Thyroid gland (tissue), 4 donors: ENCODE measurements at regions not wholly inside any gene's neighbourhood (a gene's known extent, or its start where the extent isn't known, plus 50 kb on each side); places are given as distances from the start of the nearest gene placed in this dataset.

Experiments
- DNase-seq, 2 donors: peaks; one replicate each; pipeline ENCODE4 v3.0.0-alpha.2; 2019
- H3K27ac ChIP-seq, 3 donors: fragments of 200-600 bp; sonication (generic); 1 replicate in 2 of 3; 2 replicates in 1 of 3; pipeline ENCODE4 v1.5.1; 2016 to 2019; ENCODE audit warnings: mild to moderate bottlenecking in 1 of 3, moderate library complexity in 1 of 3
- H3K27me3 ChIP-seq: fragments of 200-600 bp; sonication (generic); one replicate; pipeline ENCODE4 v1.5.1; 2019
- H3K36me3 ChIP-seq, 2 donors: fragments of 200-600 bp; sonication (generic); one replicate each; pipeline ENCODE4 v1.5.1; 2016 to 2019
- H3K4me1 ChIP-seq, 2 donors: fragments of 200-600 bp; sonication (generic); one replicate each; pipeline ENCODE4 v1.5.1; 2017 to 2019
- H3K4me3 ChIP-seq, 3 donors: fragments of 200-600 bp; sonication (generic); replicated peaks in 1 of 3; 1 replicate in 2 of 3; 2 replicates in 1 of 3; pipeline ENCODE4 v1.5.1; 2016; ENCODE audit warnings: mild to moderate bottlenecking in 1 of 3
- H3K9me3 ChIP-seq: fragments of 200-600 bp; sonication (generic); one replicate; pipeline ENCODE4 v1.5.1; 2017
- POLR2A ChIP-seq, 2 donors: fragments of 450-650 bp; IDR thresholded peaks; one replicate each; pipeline ENCODE4 v1.6.1; 2017; ENCODE audit warnings: antibody characterized with exemption in 2 of 2, mild to moderate bottlenecking in 2 of 2, moderate library complexity in 1 of 2
- WGBS, 2 donors: methylation state at CpG; one replicate each; pipeline ENCODE4 v1.1.5; 2017; 5-methylcytosine and 5-hydroxymethylcytosine counted together
- intact Hi-C: fragments of 100-400 bp; cut with DNase I; formaldehyde crosslinking; loops from one replicate; pipeline ENCODE4 v1.15.1; 2023
- TF ChIP-seq, protein P1 (sequence below), 6 experiments: fragments of 200-600 bp in 3 of 6; fragments of 450-650 bp in 3 of 6; sonication (generic) in 3 of 6; IDR thresholded peaks; one replicate each; pipeline ENCODE4 v1.5.1; 2016 to 2019; ENCODE audit warnings: antibody characterized with exemption in 6 of 6, mild to moderate bottlenecking in 2 of 6, inconsistent platforms in 1 of 6, moderate library complexity in 1 of 6

DNA sequence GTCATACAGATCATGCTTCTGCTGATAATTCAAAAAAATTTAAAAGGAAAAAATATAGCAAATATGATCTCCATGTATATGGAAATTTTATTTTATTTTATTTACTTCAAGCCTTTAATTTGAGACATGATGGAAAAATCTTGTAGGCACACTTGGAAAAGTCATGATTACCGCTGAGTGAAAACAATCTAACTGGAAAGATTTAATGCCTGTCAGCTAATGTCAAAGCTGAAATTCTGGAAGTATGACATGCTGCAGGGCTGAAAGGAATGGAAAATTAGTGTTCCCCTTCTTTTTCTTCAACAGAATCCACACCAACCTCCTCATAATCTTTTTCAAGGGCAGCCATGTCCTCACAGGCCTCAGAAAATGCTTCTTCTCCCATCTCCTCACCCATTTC lies 58.2 kb downstream of the RPRM start:
- Histone ChIP-seq H3K9me3 (no peaks in the 10 kb centered on the region), H3K4me3 (no peak overlapping the region), H3K27ac (no peak overlapping the region), H3K4me1 (no peaks in the 10 kb centered on the region), H3K27me3 (no peaks in the 10 kb centered on the region), H3K36me3 (no peaks in the 10 kb centered on the region)
- 93 to 98% methylated on average over 1 of the region's 1 CpG for WGBS, 2 donors
- intact Hi-C loops = no loop called here
- DNase-seq = no peak
- TF ChIP-seq POLR2A (IDR thresholded peaks at IDR 0.05) = no peak
- TF ChIP-seq, protein P1, sequence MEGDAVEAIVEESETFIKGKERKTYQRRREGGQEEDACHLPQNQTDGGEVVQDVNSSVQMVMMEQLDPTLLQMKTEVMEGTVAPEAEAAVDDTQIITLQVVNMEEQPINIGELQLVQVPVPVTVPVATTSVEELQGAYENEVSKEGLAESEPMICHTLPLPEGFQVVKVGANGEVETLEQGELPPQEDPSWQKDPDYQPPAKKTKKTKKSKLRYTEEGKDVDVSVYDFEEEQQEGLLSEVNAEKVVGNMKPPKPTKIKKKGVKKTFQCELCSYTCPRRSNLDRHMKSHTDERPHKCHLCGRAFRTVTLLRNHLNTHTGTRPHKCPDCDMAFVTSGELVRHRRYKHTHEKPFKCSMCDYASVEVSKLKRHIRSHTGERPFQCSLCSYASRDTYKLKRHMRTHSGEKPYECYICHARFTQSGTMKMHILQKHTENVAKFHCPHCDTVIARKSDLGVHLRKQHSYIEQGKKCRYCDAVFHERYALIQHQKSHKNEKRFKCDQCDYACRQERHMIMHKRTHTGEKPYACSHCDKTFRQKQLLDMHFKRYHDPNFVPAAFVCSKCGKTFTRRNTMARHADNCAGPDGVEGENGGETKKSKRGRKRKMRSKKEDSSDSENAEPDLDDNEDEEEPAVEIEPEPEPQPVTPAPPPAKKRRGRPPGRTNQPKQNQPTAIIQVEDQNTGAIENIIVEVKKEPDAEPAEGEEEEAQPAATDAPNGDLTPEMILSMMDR (IDR thresholded peaks at IDR 0.05) = no peak

DNA sequence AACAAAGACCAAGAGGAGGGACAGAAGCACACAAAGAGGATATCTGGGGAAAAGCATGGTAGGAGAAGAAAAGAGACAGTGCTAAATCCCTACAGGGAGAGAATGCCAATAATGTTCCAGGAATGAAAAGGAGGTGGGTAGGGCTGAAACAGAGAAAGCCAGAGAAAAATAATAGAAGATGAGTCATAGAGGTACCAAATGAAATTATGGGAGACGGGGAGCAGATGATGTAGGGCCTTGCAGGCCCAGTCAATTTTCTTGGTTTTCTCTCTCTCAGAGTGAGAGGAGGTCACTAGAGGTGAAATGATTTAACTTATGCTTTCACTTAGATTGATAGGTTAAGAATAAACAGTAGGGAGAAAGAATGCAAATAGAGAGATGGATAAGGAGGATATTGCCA lies 61.5 kb downstream of the RPRM start:
- Histone ChIP-seq H3K36me3 (no peaks in the 10 kb centered on the region), H3K9me3 (no peaks in the 10 kb centered on the region), H3K4me1 (no peaks in the 10 kb centered on the region), H3K27me3 (no peaks in the 10 kb centered on the region), H3K4me3 (no peak overlapping the region), H3K27ac (no peak overlapping the region)
- DNase-seq = no peak
- TF ChIP-seq POLR2A (IDR thresholded peaks at IDR 0.05) = no peak
- TF ChIP-seq, protein P1 (IDR thresholded peaks at IDR 0.05) = no peak
- intact Hi-C loops = no loop called here
- 88 to 95% methylated on average over 1 of the region's 1 CpG for whole genome bisulfite sequencing, 2 donors

DNA sequence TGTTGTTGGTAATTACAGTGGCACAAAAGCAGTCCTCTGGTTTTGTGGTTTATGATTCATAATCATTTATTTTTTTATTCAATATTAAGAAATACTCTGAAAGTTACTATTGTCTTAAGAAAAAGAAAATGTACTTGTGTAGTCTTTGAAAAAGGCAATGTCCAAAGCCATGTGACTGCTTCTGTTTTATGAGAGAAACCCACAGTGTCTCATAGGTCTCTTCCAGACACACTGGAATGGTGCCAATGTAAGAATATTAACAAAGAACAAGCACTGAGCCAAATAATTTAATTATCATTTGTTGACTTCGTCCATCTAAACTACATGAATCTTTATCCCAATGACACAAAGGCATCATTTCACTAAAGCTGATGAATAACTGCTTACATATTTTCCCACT lies 62.5 kb downstream of the RPRM start:
- Histone ChIP-seq H3K9me3 (no peaks in the 10 kb centered on the region), H3K36me3 (no peaks in the 10 kb centered on the region), H3K27ac (no peak overlapping the region), H3K4me1 (no peaks in the 10 kb centered on the region), H3K27me3 (no peaks in the 10 kb centered on the region), H3K4me3 (no peak overlapping the region)
- 68 to 70% methylated on average over 1 of the region's 1 CpG for WGBS, 2 donors
- intact Hi-C loops = no loop called here
- TF ChIP-seq, protein P1 (IDR thresholded peaks at IDR 0.05) = no peak
- no peak for TF ChIP-seq POLR2A (IDR thresholded peaks at IDR 0.05)
- no peak for DNase-seq

DNA sequence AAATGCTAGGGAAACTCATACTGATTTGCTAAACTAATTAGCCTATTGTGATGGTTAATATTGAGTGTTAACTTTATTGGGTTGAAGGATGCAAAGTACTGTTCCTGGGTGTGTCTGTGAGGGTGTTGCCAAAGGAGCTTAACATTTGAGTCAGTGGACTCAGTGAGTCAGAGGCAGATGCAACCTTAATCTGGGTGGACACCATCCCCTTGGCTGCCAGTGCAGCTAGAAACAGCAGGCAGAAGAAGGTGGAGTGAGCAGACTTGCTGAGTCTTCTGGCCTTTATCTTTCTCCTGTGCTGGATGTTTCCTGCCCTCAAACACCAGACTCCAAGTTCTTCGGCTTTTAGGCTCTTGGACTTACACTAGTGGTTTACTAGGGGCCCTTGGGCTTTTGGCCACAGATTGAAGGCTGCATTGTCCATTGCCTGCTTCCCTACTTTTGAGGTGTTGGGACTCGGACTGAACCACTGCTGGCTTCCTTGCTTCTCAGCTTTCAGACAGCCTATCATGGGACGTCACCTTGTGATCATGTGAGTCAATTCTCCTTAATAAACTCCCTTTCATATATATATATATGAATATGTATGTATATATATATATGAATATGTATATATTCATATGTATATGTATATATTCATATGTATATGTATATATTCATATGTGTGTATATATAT lies 69.7 kb downstream of the RPRM start:
- no peak overlapping the region for H3K4me3 ChIP-seq
- TF ChIP-seq, protein P1 (IDR thresholded peaks at IDR 0.05) = no peak
- no peak for TF ChIP-seq POLR2A (IDR thresholded peaks at IDR 0.05)
- 68 to 87% methylated on average over 3 of the region's 3 CpGs for WGBS, 2 donors

DNA sequence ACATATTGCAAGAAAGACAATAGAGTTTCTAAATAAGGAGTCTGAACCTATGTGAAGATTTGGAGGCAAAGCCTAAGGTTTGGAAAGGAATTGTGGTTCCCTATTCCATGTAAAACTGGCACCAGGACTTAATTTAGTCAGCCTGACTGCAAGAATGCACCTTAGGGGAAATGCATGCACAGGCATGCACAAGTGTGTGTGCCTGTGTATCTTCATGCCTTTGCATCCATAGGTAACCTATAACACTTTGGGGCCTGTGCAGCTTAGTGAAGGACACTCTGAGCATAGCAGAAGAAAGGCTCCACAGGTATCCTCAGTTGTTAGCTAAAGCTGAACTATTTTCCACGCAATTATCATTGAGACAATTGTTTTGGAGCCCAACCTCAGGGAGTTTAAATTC lies 73.4 kb downstream of the RPRM start:
- Histone ChIP-seq H3K4me1 (no peaks in the 10 kb centered on the region), H3K9me3 (no peaks in the 10 kb centered on the region), H3K36me3 (no peaks in the 10 kb centered on the region), H3K27me3 (no peaks in the 10 kb centered on the region), H3K4me3 (no peak overlapping the region), H3K27ac (no peak overlapping the region)
- no peak for DNase-seq
- intact Hi-C loops = no loop called here
- 79 to 83% methylated on average over 1 of the region's 1 CpG for WGBS, 2 donors
- TF ChIP-seq, protein P1 (IDR thresholded peaks at IDR 0.05) = no peak
- TF ChIP-seq POLR2A (IDR thresholded peaks at IDR 0.05) = no peak

More for the DNA sequence above, 69.7 kb downstream of the RPRM start:
- Histone ChIP-seq H3K27me3 (no peaks in the 10 kb centered on the region), H3K36me3 (no peaks in the 10 kb centered on the region), H3K27ac (no peak overlapping the region), H3K4me1 (no peaks in the 10 kb centered on the region), H3K9me3 (no peaks in the 10 kb centered on the region)
- intact Hi-C loops = no loop called here
- no peak for DNase-seq
